OCI-LY1 (cell line): ENCODE measurements at regions not wholly inside any gene's neighbourhood (a gene's known extent, or its start where the extent isn't known, plus 50 kb on each side); places are given as distances from the start of the nearest gene placed in this dataset.

Experiments
- EZH2 ChIP-seq: fragments of 200-600 bp; sonication (generic), shearing (Covaris generic); IDR thresholded peaks from 2 replicates; pipeline ENCODE4 v1.8.0; 2017; ENCODE audit warnings: borderline replicate concordance, mixed run types, mild to moderate bottlenecking, antibody characterized with exemption, low read length, moderate library complexity, mixed read lengths
- TF ChIP-seq, protein P1 (sequence below): fragments of 200-600 bp; sonication (generic), shearing (Covaris generic); IDR thresholded peaks from 2 replicates; pipeline ENCODE4 v1.5.1; 2017; ENCODE audit warnings: mild to moderate bottlenecking, antibody characterized with exemption, low read length, moderate library complexity, mixed read lengths

DNA sequence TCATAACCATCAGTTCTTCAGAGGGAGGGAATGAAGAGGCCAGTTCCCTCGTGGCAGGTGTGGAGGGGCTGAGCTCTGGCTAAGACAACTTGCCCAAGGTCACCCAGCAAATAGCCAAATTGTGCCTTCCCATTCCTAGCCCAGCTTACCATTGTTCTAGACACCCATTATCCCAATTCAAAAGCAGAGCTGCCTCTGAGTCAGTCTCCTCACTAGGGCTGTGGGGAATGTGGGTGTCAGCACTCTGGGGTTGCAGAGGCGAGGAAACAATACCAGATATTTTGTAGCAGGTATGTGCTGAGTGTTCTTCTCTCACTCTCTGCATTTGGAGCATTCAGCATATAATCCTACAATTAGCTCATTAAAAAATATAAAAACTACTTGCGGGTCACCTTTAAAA lies 270.8 kb downstream of the PSAT1 start:
- TF ChIP-seq, protein P1, sequence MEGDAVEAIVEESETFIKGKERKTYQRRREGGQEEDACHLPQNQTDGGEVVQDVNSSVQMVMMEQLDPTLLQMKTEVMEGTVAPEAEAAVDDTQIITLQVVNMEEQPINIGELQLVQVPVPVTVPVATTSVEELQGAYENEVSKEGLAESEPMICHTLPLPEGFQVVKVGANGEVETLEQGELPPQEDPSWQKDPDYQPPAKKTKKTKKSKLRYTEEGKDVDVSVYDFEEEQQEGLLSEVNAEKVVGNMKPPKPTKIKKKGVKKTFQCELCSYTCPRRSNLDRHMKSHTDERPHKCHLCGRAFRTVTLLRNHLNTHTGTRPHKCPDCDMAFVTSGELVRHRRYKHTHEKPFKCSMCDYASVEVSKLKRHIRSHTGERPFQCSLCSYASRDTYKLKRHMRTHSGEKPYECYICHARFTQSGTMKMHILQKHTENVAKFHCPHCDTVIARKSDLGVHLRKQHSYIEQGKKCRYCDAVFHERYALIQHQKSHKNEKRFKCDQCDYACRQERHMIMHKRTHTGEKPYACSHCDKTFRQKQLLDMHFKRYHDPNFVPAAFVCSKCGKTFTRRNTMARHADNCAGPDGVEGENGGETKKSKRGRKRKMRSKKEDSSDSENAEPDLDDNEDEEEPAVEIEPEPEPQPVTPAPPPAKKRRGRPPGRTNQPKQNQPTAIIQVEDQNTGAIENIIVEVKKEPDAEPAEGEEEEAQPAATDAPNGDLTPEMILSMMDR: no peak
- no peak for TF ChIP-seq EZH2
